Heart right ventricle (tissue), 16 donors: ENCODE measurements at regions not wholly inside any gene's neighbourhood (a gene's known extent, or its start where the extent isn't known, plus 50 kb on each side); places are given as distances from the start of the nearest gene placed in this dataset.

ENCODE experiments used
- ATAC-seq, 8 donors: fragments of 200-7000 bp; cut with Tn5 transposase; one replicate each; pipeline ENCODE4 v1.9.1; 2020; ENCODE audit warnings: mild to moderate bottlenecking in 8 of 8, moderate library complexity in 8 of 8, moderate number of reproducible peaks in 1 of 8
- DNase-seq, 2 donors: peaks; one replicate each; pipeline ENCODE4 v3.0.0-alpha.2; 2020
- H3K27ac ChIP-seq, 10 donors: fragments of 200-600 bp; sonication (generic) in 2 of 10; one replicate each; pipeline versions ENCODE4 v1.5.0 to v1.8.0; 2020 to 2022; ENCODE audit warnings: mild to moderate bottlenecking in 3 of 10
- H3K27me3 ChIP-seq, 7 donors: fragments of 200-600 bp; one replicate each; pipeline ENCODE4 v1.8.0; 2021 to 2022; ENCODE audit warnings: mild to moderate bottlenecking in 2 of 7
- H3K36me3 ChIP-seq, 9 donors: fragments of 200-600 bp; sonication (generic) in 1 of 9; one replicate each; pipeline versions ENCODE4 v1.5.0 to v1.8.0; 2020 to 2022; ENCODE audit warnings: mild to moderate bottlenecking in 2 of 9
- H3K4me1 ChIP-seq, 9 donors: fragments of 200-600 bp; sonication (generic) in 1 of 9; one replicate each; pipeline versions ENCODE4 v1.5.0 to v1.8.0; 2020 to 2022; ENCODE audit warnings: mild to moderate bottlenecking in 4 of 9
- H3K4me3 ChIP-seq, 10 donors: fragments of 200-600 bp; sonication (generic) in 2 of 10; one replicate each; pipeline versions ENCODE4 v1.5.0 to v1.8.0; 2020 to 2022; ENCODE audit warnings: mild to moderate bottlenecking in 7 of 10, moderate library complexity in 2 of 10
- H3K9me3 ChIP-seq, 11 donors: fragments of 200-600 bp in 10 of 11; sonication (generic) in 2 of 11; one replicate each; pipeline versions ENCODE4 v1.5.0 to v1.8.0; 2013 to 2022; ENCODE audit warnings: mild to moderate bottlenecking in 2 of 11, control low read depth in 1 of 11, moderate library complexity in 1 of 11
- WGBS, 2 donors: extraction: QIAGEN DNeasy Blood & Tissue Kit; methylation state at CpG; one replicate each; pipeline ENCODE4 v1.1.7; 2013; ENCODE audit warnings: inconsistent platforms in 1 of 2; 5-methylcytosine and 5-hydroxymethylcytosine counted together
- intact Hi-C, 10 donors: fragments of 100-400 bp; cut with DNase I; formaldehyde crosslinking; loops; one replicate each; pipeline versions ENCODE4 v1.11.1 to v1.14.2; 2022
- TF ChIP-seq, protein P1 (sequence below), 9 donors: fragments of 200-600 bp; sonication (generic) in 2 of 9; IDR thresholded peaks; one replicate each; pipeline versions ENCODE4 v1.5.0 to v1.8.0; 2021 to 2022; ENCODE audit warnings: antibody characterized with exemption in 9 of 9, mild to moderate bottlenecking in 5 of 9, moderate library complexity in 1 of 9
- donor health status: Arrhythmogenic right ventricular cardiomyopathy.
- donor health status: ischemic (EF 13 %, LVEDD 7.1; RV severe dilation, severe dysfunction).
- donor health status: healthy with polysubstance abuse.
- donor health status: DM: no; HTN: yes; CAD: no.
- donor health status: DM: no; HTN: no; CAD: no.
- donor health status: ischemic (EF 25% LVEDD 6.9; RV normal size, moderate dysfunction).
- donor health status: ischemic (EF 25% LVEDD 5.7; RV mildly dilated, moderate dysfunction).
- donor health status: healthy.
- donor health status: DM: yes; HTN: yes; CAD: no.
- donor health status: Ischemic cardiomyopathy.
- donor health status: ischemic (EF 35%, LVEDD 5.7; RV mildly dilated, moderate dysfunction).
- donor health status: nonischemic (EF 11% LVEDD 7.7; RV severe dilation, severe dysfunction).
- donor health status: DM: yes; HTN: yes; CAD: no.
- donor health status: PGD.
- donor health status: ischemic (EF 29% LVEDD 5.4; RV normal size, mild dysfunction).
- donor health status: nonischemic (EF 23%, LVEDD 6.1; RV moderate dilation, normal function).

DNA sequence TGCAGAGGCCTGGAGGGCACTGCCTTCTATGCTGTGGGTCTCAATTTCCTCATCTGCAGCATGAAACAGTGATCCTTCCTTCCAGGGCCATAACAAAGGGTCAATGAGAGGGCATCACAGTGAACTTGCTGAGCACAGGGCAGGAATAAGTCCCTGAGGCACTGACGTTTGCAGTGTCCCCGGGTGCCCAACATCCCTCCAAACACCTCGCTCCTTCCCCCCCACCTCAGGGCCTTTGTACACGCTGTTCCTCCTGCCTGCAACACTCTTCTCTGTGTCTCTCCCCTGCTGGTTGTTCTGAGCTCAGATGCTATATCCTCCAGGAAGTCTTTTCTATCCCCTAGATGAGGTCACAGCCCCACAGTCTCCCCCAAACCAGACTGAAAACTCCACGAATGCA lies 59.7 kb upstream of the TCF20 start:
- no peak overlapping the region for H3K4me3 ChIP-seq
- H3K4me1 ChIP-seq, result peaks cover 0 to 5% (median 3%) of the 10 kb centered on the region in 9 donors
- no peaks in the 10 kb centered on the region for H3K36me3 ChIP-seq
- DNase-seq (no peak), ATAC-seq (no peak)
- no peaks in the 10 kb centered on the region for H3K9me3 ChIP-seq
- no peak overlapping the region for H3K27ac ChIP-seq
- no peaks in the 10 kb centered on the region for H3K27me3 ChIP-seq
- WGBS, 2 donors, result 72 to 87% methylated on average over 5 of the region's 5 CpGs
- intact Hi-C loops, result no loop called here
- TF ChIP-seq, protein P1, sequence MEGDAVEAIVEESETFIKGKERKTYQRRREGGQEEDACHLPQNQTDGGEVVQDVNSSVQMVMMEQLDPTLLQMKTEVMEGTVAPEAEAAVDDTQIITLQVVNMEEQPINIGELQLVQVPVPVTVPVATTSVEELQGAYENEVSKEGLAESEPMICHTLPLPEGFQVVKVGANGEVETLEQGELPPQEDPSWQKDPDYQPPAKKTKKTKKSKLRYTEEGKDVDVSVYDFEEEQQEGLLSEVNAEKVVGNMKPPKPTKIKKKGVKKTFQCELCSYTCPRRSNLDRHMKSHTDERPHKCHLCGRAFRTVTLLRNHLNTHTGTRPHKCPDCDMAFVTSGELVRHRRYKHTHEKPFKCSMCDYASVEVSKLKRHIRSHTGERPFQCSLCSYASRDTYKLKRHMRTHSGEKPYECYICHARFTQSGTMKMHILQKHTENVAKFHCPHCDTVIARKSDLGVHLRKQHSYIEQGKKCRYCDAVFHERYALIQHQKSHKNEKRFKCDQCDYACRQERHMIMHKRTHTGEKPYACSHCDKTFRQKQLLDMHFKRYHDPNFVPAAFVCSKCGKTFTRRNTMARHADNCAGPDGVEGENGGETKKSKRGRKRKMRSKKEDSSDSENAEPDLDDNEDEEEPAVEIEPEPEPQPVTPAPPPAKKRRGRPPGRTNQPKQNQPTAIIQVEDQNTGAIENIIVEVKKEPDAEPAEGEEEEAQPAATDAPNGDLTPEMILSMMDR (IDR thresholded peaks at IDR 0.05), result no peak

- H3K4me3 ChIP-seq, result no peak overlapping the region
- TF ChIP-seq, protein P1 (IDR thresholded peaks at IDR 0.05), result no peak
- H3K27ac ChIP-seq, result no peak overlapping the region
- H3K36me3 ChIP-seq, result no peaks in the 10 kb centered on the region
- intact Hi-C loops, result loop anchor here in 1 of 10 donors (10.0 kb wide), 1 partner anchor 55 kb away; no protein-coding TSS in a partner anchor
- 87 to 93% methylated on average over 7 to 9 of the region's 9 CpGs for WGBS, 2 donors
- no peaks in the 10 kb centered on the region for H3K27me3 ChIP-seq
- peaks cover 0 to 10% (median 7%) of the 10 kb centered on the region in 9 donors for H3K4me1 ChIP-seq
- no peak for ATAC-seq
- no peak for DNase-seq
- no peaks in the 10 kb centered on the region for H3K9me3 ChIP-seq
Observed at GRCh38 chr22:42329504-42329903, 59.1 kb upstream of the TCF20 start.

- 70 to 75% methylated on average over 8 of the region's 8 CpGs for WGBS, 2 donors
- Histone ChIP-seq H3K27me3 (no peaks in the 10 kb centered on the region), H3K36me3 (no peaks in the 10 kb centered on the region), H3K27ac (no peak overlapping the region), H3K4me3 (no peak overlapping the region), H3K4me1 (peaks cover 0 to 10% (median 7%) of the 10 kb centered on the region in 9 donors), H3K9me3 (no peaks in the 10 kb centered on the region)
- no peak for ATAC-seq
- intact Hi-C loops, result loop anchor here in 1 of 10 donors (10.0 kb wide), 1 partner anchor 56 kb away; no protein-coding TSS in a partner anchor
- DNase-seq, result no peak
- TF ChIP-seq, protein P1 (IDR thresholded peaks at IDR 0.05), result no peak
Observed at GRCh38 chr22:42328784-42329145, 58.3 kb upstream of the TCF20 start.

- WGBS, 2 donors, result 82 to 84% methylated on average over 13 of the region's 13 CpGs
- intact Hi-C loops, result loop anchor here in 1 of 10 donors (10.0 kb wide), 1 partner anchor 57 kb away; no protein-coding TSS in a partner anchor
- Histone ChIP-seq H3K9me3 (no peaks in the 10 kb centered on the region), H3K27me3 (no peaks in the 10 kb centered on the region), H3K4me1 (peaks cover 0 to 10% (median 7%) of the 10 kb centered on the region in 9 donors), H3K27ac (no peak overlapping the region), H3K4me3 (no peak overlapping the region), H3K36me3 (no peaks in the 10 kb centered on the region)
- TF ChIP-seq, protein P1 (IDR thresholded peaks at IDR 0.05), result no peak
- ATAC-seq (no peak), DNase-seq (no peak)
Observed at GRCh38 chr22:42328130-42328783, 57.8 kb upstream of the TCF20 start.
